ELR (cell line): ENCODE measurements at regions not wholly inside any gene's neighbourhood (a gene's known extent, or its start where the extent isn't known, plus 50 kb on each side); places are given as distances from the start of the nearest gene placed in this dataset.
"Not testable (repeated sequence)": the region's sequence is repeated elsewhere in the genome, so short reads cannot be mapped to it uniquely, and the experiment has no call there.

Source experiments
- DNase-seq: peaks from one replicate; pipeline ENCODE4 v3.0.0-alpha.2; 2015; ENCODE audit warnings: low read depth

DNA sequence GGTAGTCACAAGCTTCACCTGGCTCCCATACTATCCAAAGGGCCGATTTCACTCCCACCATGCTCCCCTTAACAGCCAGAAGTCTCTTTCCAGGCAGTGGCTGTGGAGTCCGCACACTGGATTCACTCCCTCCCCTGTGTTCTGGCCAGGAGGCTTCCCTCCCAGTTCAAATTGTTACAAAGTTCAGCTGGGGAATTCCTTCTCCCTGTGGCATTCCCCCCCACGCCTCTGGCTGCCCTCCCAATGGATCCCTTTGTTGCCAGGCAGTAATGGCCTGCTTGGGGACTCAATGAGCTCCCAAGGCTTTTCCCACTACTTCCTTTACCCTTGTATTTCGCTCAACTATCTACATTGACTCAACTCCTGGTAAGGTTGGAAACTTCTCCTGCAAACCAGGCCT lies 1921.4 kb upstream of the PCDH20 start:
- no peak for DNase-seq

DNA sequence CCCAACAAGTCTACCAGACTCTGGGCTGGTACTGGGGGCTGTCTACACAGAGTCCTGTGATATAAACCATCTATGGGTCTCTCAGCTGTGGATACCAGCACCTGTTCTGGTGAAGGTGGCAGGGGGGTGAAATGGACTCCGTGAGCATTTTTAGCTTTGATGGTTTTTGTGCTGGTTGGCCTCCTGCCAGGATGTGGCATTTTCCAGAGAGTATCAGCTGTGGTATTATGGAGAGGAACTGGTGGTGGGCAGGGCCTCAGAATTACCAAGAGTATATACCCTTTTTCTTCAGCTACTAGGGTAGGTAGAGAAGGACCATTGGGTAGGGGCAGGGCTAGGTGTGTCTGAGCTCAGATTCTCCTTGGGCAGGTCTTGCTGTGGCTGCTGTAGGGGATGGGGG lies 1920.9 kb upstream of the PCDH20 start:
- no peak for DNase-seq

GRCh38 chr13:63327584-63327983 lies 1911.9 kb upstream of the PCDH20 start:
- DNase-seq = no peak

- no peak for DNase-seq
Observed at GRCh38 chr13:63323441-63323840, 1907.8 kb upstream of the PCDH20 start.

- DNase-seq = no peak
Observed at GRCh38 chr13:63311587-63311986, 1895.9 kb upstream of the PCDH20 start.

DNA sequence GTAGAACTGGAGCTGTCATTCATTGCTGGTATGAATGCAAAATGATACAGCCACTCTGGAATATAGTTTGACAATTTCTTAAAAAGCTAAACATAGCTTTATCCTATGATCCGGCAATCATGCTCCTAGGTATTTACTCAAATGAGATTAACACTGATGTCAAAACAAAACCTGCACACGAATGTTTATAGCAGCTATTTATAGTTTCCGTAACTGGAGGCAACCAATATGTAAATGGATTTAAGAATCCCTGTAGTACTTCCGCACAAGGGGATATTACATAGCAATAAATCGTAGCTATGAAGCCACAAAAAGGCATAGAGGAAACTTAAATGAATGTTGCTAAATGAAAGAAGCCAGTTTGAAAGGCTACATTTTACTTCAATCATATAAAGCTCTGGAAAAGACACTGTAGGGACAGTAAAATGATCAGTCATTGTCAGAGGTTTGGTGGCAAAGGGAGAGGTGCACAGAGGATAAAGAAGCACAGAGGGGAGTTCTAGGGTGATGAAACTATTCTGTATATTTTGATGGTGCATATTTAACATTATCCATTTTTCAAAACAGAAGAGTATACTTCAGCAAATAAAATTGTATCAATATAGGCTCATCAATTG lies 1893.0 kb upstream of the PCDH20 start:
- DNase-seq = no peak

GRCh38 chr13:63307228-63307627 lies 1891.6 kb upstream of the PCDH20 start:
- DNase-seq = no peak

DNA sequence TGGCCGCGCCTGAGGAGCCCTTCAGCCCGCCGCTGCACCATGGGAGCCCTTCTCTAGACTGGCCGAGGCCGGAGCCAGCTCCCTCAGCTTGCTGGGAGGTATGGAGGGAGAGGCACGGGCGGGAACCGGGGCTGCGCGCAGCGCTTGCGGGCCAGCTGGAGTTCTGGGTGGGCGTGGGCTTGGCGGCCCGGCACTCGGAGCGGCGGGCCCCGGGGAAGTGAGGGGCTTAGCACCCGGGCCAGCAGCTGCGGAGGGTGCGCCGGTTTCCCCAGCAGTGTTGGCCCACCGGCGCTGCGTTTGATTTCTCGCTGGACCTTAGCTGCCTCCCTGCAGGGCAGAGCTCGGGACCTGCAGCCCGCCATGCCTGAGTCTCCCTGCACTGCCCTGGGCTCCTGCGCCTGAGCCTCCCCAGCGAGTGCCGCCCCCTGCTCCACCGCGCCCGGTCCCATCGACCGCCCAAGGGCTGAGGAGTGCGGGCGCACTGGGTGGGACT lies 1890.0 kb upstream of the PCDH20 start:
- DNase-seq = no peak

DNA sequence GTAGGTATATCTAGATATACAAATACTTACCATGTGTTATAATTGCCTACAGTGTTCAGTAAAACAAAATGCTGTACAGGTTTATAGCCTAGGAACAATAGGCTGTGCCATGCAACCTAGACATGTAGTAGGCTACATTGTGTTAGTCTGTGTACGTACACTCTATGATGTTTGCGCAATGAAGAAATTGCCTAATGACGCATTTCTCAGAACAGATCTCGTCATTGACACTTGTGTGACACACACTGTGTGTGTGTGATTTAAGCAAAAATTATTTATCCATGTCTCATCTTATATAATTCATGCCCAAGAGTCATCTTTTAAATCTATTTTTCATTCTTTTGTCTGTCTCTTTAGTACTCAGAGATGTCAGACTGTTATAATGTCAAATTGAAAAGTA lies 1888.8 kb upstream of the PCDH20 start:
- DNase-seq = no peak

DNA sequence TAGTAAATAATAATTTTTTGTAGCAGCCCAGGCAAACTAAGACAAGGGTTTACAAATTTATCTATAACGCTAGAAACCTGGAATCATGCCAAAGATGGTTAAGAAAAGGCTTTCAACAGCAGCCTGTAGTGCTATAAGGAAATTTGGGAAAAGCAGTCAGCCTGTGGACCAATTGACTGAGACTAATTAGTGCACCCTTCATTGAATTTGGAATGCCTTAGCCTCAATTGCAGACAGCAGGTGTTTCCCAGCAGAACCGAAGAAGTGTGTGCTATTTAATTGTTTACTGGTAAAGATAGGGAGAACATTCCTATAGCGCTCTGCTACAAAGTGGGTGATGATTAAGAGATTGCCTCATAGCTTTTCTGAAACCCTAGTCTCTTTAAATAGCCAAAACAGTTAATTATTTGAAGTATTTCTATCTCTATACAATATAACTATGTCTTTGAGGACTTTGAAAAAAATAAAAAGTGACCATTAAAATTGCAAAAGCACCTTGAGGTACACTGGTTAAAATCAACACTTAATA lies 1884.3 kb upstream of the PCDH20 start:
- no peak for DNase-seq

GRCh38 chr13:63297163-63297562 lies 1881.5 kb upstream of the PCDH20 start:
- no peak for DNase-seq

- DNase-seq = no peak
Observed at GRCh38 chr13:63291701-63292100, 1876.1 kb upstream of the PCDH20 start.

DNA sequence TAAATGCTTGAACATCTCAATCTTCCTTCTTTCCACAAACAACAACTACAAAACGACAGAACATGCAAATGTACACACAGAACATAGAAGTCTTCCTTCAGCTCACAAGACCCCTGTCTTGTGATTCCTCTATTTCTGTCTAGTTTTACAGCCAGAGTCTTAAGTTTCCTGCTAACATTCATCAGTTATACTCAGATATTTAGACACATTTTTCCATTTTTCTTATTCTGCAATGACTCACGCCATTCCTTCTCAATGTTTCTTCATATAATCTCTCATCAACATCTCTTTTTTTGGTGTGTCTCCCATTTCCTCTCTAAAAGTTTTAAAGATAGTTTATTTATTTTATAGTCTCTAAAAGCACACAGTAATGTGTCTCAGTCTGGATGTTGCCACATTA lies 1872.9 kb upstream of the PCDH20 start:
- DNase-seq = peak; percentile 62

DNA sequence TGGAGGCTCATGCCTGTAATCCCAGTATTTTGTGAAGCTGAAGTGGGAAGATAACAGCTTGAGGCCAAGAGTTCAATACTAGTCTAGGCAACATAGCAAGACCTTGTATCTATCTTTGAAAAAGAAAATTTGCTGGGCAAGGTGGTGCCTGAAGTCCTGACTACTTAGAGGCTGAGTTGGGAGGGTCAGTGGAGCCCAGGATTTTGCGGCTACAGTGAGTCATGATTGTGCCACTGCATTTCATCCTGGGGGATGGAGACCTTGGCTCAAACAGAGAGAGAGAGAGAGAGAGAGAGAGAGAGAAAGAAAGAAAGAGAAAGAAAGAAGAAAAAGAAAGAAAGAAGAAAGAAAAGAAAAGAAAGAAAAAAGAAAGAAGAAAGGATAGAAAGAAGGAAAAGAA lies 1872.3 kb upstream of the PCDH20 start:
- DNase-seq = peak; percentile 57

GRCh38 chr13:63285426-63285825 lies 1869.8 kb upstream of the PCDH20 start:
- no peak for DNase-seq

GRCh38 chr13:63279136-63279535 lies 1863.5 kb upstream of the PCDH20 start:
- DNase-seq = peak; percentile 1

DNA sequence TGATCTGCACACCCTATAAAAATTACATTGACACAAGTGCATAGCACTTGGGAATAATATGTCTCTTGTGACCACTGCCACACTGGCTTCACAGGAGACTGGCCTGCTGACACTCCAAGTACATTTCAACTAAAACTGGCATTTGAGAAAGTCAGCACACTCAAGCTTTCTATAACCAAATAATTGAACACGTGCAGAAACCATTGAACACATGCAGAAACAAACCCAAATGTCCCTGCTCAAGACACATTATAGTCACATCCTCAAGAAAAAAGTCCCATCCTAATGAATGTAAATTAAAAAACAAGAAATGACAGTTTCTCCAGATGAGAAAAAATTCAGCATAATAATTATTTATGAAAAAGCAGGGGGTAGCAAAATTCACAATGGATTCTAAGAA lies 1859.1 kb upstream of the PCDH20 start:
- no peak for DNase-seq

- no peak for DNase-seq
Observed at GRCh38 chr13:63249411-63250187, 1834.0 kb upstream of the PCDH20 start.

- DNase-seq = peak; percentile 15
Observed at GRCh38 chr13:63236667-63237396, 1821.2 kb upstream of the PCDH20 start.

DNA sequence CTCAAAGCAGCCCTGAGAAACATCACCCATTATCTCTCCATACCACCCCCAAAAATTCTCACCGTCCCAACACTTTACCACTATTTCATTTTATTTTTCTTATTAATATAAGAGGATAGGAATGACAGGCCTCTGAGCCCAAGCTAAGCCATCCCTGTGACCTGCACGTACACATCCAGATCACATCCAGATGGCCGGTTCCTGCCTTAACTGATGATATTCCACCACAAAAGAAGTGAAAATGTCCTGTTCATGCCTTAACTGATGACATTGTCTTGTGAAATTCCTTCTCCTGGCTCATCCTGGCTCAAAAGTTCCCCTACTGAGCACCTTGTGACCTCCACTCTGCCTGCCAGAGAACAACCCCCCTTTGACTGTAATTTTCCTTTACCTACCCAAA lies 1802.9 kb upstream of the PCDH20 start:
- not testable (repeated sequence) for DNase-seq

DNA sequence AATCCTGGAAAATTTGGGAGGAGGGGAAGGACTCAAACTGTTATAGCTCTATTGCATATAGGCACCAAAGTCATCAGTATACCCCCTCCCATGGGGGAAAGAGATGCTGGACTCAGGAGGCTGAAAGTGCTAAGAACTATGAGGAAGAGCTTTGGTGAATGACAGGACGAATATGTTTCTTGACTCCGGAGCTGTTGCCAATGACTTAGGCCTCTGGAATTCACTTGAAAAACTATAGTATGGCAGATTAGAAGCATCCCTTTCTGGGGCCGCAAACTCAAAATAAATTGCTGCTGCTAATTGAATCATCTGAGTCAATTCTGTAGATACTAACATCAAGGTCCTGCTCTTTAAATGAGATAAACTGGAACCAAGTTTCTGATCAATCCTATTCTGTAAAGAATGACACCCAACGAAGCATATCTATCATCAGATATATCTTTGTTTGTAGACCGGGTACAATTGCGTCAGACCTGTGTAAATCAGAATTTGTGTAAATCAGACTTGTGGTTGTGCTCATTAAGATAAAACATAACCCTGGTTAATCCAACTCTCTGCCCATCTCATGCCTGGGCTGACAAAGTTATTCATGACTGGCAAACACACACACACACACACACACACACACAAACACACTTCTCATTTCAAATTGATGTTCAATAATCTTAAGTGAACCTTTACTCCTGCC lies 1793.8 kb upstream of the PCDH20 start:
- DNase-seq = peak; percentile 26

- peak; percentile 29 for DNase-seq
Observed at GRCh38 chr13:63208826-63209225, 1793.2 kb upstream of the PCDH20 start.
